ENCODE measurements at regions not wholly inside any gene's neighbourhood (a gene's known extent, or its start where the extent isn't known, plus 50 kb on each side); places are given as distances from the start of the nearest gene placed in this dataset.

DNA sequence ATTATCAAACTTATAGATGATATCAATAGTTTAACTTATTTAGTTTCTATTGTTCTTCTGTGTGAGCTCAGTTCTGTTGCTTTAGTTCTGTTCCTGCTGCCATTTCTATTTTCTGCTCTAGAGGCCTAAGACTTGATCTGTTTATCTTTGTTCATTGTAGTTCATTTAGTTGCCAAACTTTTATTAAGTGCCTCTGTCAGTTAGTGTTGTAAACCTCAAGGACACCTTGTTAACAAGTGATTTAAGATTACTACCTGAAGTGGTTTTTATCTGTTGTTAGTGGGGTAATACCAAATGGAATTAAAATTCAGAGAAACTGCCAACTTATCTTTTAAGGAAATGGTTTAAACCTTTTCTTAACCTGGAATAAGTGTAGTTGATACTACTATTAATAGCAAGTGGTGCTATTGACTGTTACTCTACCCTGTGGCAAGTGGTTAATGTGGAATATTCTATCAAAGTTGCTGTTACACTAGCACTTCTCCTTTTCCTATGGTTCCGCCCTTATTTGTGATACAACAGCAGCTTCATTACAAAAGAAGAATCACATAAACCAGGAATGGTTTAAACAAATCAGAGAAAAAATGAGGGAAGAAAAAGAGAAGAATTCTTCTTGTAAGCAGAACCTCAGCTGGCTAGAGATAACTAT lies 500.6 kb upstream of the GOLIM4 start:
- H3K27ac Mint-ChIP-seq = no peak overlapping the region
- H4K20me1 ChIP-seq (replicated peaks; ENCODE audit: insufficient read depth) = no peaks in the 10 kb centered on the region
- H3F3A ChIP-seq (replicated peaks; ENCODE audit: low read depth) = no peaks in the 10 kb centered on the region
- peaks cover 11% of the 10 kb centered on the region for H3K4me1 Mint-ChIP-seq
- DNase-seq (ENCODE audit: low spot score) (no peak), ATAC-seq (no peak)
- H3K4me2 ChIP-seq = no peak overlapping the region
- no peak for TF ChIP-seq EZH2phosphoT487 (IDR thresholded peaks at IDR 0.05; ENCODE audit: unreplicated experiment)
- no peak for TF ChIP-seq JUNB (IDR thresholded peaks at IDR 0.05; ENCODE audit: unreplicated experiment)
- TF ChIP-seq, protein P1, sequence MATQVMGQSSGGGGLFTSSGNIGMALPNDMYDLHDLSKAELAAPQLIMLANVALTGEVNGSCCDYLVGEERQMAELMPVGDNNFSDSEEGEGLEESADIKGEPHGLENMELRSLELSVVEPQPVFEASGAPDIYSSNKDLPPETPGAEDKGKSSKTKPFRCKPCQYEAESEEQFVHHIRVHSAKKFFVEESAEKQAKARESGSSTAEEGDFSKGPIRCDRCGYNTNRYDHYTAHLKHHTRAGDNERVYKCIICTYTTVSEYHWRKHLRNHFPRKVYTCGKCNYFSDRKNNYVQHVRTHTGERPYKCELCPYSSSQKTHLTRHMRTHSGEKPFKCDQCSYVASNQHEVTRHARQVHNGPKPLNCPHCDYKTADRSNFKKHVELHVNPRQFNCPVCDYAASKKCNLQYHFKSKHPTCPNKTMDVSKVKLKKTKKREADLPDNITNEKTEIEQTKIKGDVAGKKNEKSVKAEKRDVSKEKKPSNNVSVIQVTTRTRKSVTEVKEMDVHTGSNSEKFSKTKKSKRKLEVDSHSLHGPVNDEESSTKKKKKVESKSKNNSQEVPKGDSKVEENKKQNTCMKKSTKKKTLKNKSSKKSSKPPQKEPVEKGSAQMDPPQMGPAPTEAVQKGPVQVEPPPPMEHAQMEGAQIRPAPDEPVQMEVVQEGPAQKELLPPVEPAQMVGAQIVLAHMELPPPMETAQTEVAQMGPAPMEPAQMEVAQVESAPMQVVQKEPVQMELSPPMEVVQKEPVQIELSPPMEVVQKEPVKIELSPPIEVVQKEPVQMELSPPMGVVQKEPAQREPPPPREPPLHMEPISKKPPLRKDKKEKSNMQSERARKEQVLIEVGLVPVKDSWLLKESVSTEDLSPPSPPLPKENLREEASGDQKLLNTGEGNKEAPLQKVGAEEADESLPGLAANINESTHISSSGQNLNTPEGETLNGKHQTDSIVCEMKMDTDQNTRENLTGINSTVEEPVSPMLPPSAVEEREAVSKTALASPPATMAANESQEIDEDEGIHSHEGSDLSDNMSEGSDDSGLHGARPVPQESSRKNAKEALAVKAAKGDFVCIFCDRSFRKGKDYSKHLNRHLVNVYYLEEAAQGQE (IDR thresholded peaks at IDR 0.05; ENCODE audit: unreplicated experiment) = no peak
- TF ChIP-seq, protein P2, sequence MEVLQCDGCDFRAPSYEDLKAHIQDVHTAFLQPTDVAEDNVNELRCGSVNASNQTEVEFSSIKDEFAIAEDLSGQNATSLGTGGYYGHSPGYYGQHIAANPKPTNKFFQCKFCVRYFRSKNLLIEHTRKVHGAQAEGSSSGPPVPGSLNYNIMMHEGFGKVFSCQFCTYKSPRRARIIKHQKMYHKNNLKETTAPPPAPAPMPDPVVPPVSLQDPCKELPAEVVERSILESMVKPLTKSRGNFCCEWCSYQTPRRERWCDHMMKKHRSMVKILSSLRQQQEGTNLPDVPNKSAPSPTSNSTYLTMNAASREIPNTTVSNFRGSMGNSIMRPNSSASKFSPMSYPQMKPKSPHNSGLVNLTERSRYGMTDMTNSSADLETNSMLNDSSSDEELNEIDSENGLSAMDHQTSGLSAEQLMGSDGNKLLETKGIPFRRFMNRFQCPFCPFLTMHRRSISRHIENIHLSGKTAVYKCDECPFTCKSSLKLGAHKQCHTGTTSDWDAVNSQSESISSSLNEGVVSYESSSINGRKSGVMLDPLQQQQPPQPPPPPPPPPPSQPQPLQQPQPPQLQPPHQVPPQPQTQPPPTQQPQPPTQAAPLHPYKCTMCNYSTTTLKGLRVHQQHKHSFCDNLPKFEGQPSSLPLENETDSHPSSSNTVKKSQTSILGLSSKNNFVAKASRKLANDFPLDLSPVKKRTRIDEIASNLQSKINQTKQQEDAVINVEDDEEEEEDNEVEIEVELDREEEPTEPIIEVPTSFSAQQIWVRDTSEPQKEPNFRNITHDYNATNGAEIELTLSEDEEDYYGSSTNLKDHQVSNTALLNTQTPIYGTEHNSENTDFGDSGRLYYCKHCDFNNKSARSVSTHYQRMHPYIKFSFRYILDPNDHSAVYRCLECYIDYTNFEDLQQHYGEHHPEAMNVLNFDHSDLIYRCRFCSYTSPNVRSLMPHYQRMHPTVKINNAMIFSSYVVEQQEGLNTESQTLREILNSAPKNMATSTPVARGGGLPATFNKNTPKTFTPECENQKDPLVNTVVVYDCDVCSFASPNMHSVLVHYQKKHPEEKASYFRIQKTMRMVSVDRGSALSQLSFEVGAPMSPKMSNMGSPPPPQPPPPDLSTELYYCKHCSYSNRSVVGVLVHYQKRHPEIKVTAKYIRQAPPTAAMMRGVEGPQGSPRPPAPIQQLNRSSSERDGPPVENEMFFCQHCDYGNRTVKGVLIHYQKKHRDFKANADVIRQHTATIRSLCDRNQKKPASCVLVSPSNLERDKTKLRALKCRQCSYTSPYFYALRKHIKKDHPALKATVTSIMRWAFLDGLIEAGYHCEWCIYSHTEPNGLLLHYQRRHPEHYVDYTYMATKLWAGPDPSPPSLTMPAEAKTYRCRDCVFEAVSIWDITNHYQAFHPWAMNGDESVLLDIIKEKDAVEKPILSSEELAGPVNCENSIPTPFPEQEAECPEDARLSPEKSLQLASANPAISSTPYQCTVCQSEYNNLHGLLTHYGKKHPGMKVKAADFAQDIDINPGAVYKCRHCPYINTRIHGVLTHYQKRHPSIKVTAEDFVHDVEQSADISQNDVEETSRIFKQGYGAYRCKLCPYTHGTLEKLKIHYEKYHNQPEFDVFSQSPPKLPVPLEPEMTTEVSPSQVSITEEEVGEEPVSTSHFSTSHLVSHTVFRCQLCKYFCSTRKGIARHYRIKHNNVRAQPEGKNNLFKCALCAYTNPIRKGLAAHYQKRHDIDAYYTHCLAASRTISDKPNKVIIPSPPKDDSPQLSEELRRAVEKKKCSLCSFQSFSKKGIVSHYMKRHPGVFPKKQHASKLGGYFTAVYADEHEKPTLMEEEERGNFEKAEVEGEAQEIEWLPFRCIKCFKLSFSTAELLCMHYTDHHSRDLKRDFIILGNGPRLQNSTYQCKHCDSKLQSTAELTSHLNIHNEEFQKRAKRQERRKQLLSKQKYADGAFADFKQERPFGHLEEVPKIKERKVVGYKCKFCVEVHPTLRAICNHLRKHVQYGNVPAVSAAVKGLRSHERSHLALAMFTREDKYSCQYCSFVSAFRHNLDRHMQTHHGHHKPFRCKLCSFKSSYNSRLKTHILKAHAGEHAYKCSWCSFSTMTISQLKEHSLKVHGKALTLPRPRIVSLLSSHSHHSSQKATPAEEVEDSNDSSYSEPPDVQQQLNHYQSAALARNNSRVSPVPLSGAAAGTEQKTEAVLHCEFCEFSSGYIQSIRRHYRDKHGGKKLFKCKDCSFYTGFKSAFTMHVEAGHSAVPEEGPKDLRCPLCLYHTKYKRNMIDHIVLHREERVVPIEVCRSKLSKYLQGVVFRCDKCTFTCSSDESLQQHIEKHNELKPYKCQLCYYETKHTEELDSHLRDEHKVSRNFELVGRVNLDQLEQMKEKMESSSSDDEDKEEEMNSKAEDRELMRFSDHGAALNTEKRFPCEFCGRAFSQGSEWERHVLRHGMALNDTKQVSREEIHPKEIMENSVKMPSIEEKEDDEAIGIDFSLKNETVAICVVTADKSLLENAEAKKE (CRISPR knock-in tag; IDR thresholded peaks at IDR 0.05) = no peak
- TF ChIP-seq NANOG (IDR thresholded peaks at IDR 0.05; ENCODE audit: borderline replicate concordance) = no peak
- TF ChIP-seq, protein P3, sequence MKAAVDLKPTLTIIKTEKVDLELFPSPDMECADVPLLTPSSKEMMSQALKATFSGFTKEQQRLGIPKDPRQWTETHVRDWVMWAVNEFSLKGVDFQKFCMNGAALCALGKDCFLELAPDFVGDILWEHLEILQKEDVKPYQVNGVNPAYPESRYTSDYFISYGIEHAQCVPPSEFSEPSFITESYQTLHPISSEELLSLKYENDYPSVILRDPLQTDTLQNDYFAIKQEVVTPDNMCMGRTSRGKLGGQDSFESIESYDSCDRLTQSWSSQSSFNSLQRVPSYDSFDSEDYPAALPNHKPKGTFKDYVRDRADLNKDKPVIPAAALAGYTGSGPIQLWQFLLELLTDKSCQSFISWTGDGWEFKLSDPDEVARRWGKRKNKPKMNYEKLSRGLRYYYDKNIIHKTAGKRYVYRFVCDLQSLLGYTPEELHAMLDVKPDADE (IDR thresholded peaks at IDR 0.05) = no peak
- TF ChIP-seq POLR2AphosphoS5 (IDR thresholded peaks at IDR 0.05; ENCODE audit: low read depth) = no peak
- TF ChIP-seq STAT1 (IDR thresholded peaks at IDR 0.05; ENCODE audit: unreplicated experiment) = no peak
- TF ChIP-seq, protein P4, sequence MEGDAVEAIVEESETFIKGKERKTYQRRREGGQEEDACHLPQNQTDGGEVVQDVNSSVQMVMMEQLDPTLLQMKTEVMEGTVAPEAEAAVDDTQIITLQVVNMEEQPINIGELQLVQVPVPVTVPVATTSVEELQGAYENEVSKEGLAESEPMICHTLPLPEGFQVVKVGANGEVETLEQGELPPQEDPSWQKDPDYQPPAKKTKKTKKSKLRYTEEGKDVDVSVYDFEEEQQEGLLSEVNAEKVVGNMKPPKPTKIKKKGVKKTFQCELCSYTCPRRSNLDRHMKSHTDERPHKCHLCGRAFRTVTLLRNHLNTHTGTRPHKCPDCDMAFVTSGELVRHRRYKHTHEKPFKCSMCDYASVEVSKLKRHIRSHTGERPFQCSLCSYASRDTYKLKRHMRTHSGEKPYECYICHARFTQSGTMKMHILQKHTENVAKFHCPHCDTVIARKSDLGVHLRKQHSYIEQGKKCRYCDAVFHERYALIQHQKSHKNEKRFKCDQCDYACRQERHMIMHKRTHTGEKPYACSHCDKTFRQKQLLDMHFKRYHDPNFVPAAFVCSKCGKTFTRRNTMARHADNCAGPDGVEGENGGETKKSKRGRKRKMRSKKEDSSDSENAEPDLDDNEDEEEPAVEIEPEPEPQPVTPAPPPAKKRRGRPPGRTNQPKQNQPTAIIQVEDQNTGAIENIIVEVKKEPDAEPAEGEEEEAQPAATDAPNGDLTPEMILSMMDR (conservative IDR thresholded peaks at IDR 0.05; ENCODE audit: low read depth in 2 of 2) = no peak
- no peak for TF ChIP-seq ZNF114 (CRISPR knock-in tag; IDR thresholded peaks at IDR 0.05)
- TF ChIP-seq ZNF331 (CRISPR knock-in tag; IDR thresholded peaks at IDR 0.05; ENCODE audit: low read depth) = no peak
- TF ChIP-seq CREB1 (CRISPR knock-in tag; IDR thresholded peaks at IDR 0.05; ENCODE audit: low read depth) = no peak
- TF ChIP-seq EZH2 (IDR thresholded peaks at IDR 0.05; ENCODE audit: low read depth, unreplicated experiment) = no peak
- H3K9me3 Mint-ChIP-seq = no peaks in the 10 kb centered on the region
- no peaks in the 10 kb centered on the region for H3K27me3 Mint-ChIP-seq (ENCODE audit: insufficient read depth, low read depth, poor library complexity)
- H3K27ac ChIP-seq (ENCODE audit: low read depth) = no peak overlapping the region
- 0 out of 2 replicates have a peak, but pooled peaks cover 6% of the 10 kb centered on the region for H3K9me2 ChIP-seq (ENCODE audit: insufficient read depth)
- no peaks in the 10 kb centered on the region for H3K36me3 Mint-ChIP-seq (ENCODE audit: low read depth)
- no peaks in the 10 kb centered on the region for H3K79me2 ChIP-seq (replicated peaks; ENCODE audit: insufficient read depth)
- peaks cover 5% of the 10 kb centered on the region for H3K4me1 ChIP-seq (ENCODE audit: insufficient read depth)
- H3K4me3 ChIP-seq = no peak overlapping the region
- H3K4me3 Mint-ChIP-seq = no peak overlapping the region
- no peaks in the 10 kb centered on the region for H3K27me3 ChIP-seq (ENCODE audit: insufficient read depth)
- H2AFZ ChIP-seq = no peak overlapping the region
- no peaks in the 10 kb centered on the region for H3K36me3 ChIP-seq (ENCODE audit: insufficient read depth)

All from GM23338 (cell line).